KMS-11 (cell line): ENCODE measurements at regions not wholly inside any gene's neighbourhood (a gene's known extent, or its start where the extent isn't known, plus 50 kb on each side); places are given as distances from the start of the nearest gene placed in this dataset.

Source experiments
- H2AFZ ChIP-seq: fragments of 200-600 bp; sonication (generic); 2 replicates; pipeline ENCODE4 v1.6.1; 2016; ENCODE audit warnings: antibody characterized with exemption, mixed run types, low read depth
- H3K27ac ChIP-seq: fragments of 200-600 bp; sonication (generic); 2 replicates; pipeline ENCODE4 v1.6.1; 2016; ENCODE audit warnings: mild to moderate bottlenecking, mixed run types
- H3K27me3 ChIP-seq: fragments of 200-600 bp; sonication (generic); 2 replicates; pipeline ENCODE4 v1.6.1; 2017; ENCODE audit warnings: mild to moderate bottlenecking, low read depth, mixed run types, moderate library complexity; ENCODE audit not compliant: insufficient read depth
- H3K36me3 ChIP-seq: fragments of 200-600 bp; sonication (generic); 2 replicates; pipeline ENCODE4 v1.6.1; 2017; ENCODE audit warnings: mild to moderate bottlenecking, mixed run types; ENCODE audit not compliant: insufficient read depth
- H3K4me1 ChIP-seq: fragments of 200-600 bp; sonication (generic); 2 replicates; pipeline ENCODE4 v1.6.1; 2016; ENCODE audit warnings: mild to moderate bottlenecking, low read depth, mixed run types; ENCODE audit not compliant: poor library complexity, severe bottlenecking
- H3K4me2 ChIP-seq: fragments of 200-600 bp; sonication (generic); 2 replicates; pipeline ENCODE4 v1.7.0; 2016; ENCODE audit warnings: mild to moderate bottlenecking, mixed run types
- H3K4me3 ChIP-seq: fragments of 200-600 bp; sonication (generic); IDR thresholded peaks from 2 replicates; pipeline ENCODE4 v1.6.1; 2017; ENCODE audit warnings: low read depth, low read length, mixed read lengths; ENCODE audit not compliant: insufficient read depth
- H3K79me2 ChIP-seq: fragments of 200-600 bp; sonication (generic); 2 replicates; pipeline ENCODE4 v1.6.1; 2016; ENCODE audit warnings: low read depth, mixed run types; ENCODE audit not compliant: insufficient read depth
- H3K9ac ChIP-seq: fragments of 200-600 bp; sonication (generic); 2 replicates; pipeline ENCODE4 v1.6.1; 2016; ENCODE audit warnings: mild to moderate bottlenecking, mixed run types
- H4K20me1 ChIP-seq: fragments of 200-600 bp; sonication (generic); 2 replicates; pipeline ENCODE4 v1.6.1; 2016; ENCODE audit warnings: mild to moderate bottlenecking, mixed run types; ENCODE audit not compliant: insufficient read depth
- CTCF ChIP-seq: fragments of 200-600 bp; sonication (generic); conservative IDR thresholded peaks from 2 replicates; pipeline ENCODE4 v1.6.1; 2017; ENCODE audit warnings: low read depth, mild to moderate bottlenecking, antibody characterized with exemption, low read length, moderate library complexity, mixed read lengths

GRCh38 chr9:120221844-120222243, 358.1 kb downstream of the CDK5RAP2 start:
- no peak overlapping the region for H2AFZ ChIP-seq
- H3K79me2 ChIP-seq = no peaks in the 10 kb centered on the region

GRCh38 chr9:120214332-120214731, 365.6 kb downstream of the CDK5RAP2 start:
- no peaks in the 10 kb centered on the region for H3K36me3 ChIP-seq
- no peak overlapping the region for H2AFZ ChIP-seq
- no peak overlapping the region for H3K4me3 ChIP-seq
- no peaks in the 10 kb centered on the region for H3K4me1 ChIP-seq
- H3K4me2 ChIP-seq = no peak overlapping the region
- H3K9ac ChIP-seq = no peak overlapping the region
- H3K27me3 ChIP-seq = no peaks in the 10 kb centered on the region
- H3K27ac ChIP-seq = no peak overlapping the region
- no peaks in the 10 kb centered on the region for H3K79me2 ChIP-seq
- TF ChIP-seq CTCF = no peak
- H4K20me1 ChIP-seq = no peaks in the 10 kb centered on the region

More at GRCh38 chr9:120221844-120222243, 358.1 kb downstream of the CDK5RAP2 start:
- no peaks in the 10 kb centered on the region for H4K20me1 ChIP-seq
- H3K4me1 ChIP-seq = no peaks in the 10 kb centered on the region
- H3K27ac ChIP-seq = no peak overlapping the region
- no peak overlapping the region for H3K4me3 ChIP-seq
- TF ChIP-seq CTCF = no peak
- no peaks in the 10 kb centered on the region for H3K36me3 ChIP-seq
- no peaks in the 10 kb centered on the region for H3K27me3 ChIP-seq
- H3K4me2 ChIP-seq = no peak overlapping the region
- no peak overlapping the region for H3K9ac ChIP-seq

- H3K27me3 ChIP-seq = no peaks in the 10 kb centered on the region
Measured at GRCh38 chr9:120212853-120213200, 367.1 kb downstream of the CDK5RAP2 start.

GRCh38 chr9:120212153-120212852, 367.7 kb downstream of the CDK5RAP2 start:
- H3K9ac ChIP-seq = no peak overlapping the region
- no peak for TF ChIP-seq CTCF
- no peaks in the 10 kb centered on the region for H3K79me2 ChIP-seq
- no peak overlapping the region for H3K27ac ChIP-seq
- no peaks in the 10 kb centered on the region for H4K20me1 ChIP-seq
- no peak overlapping the region for H3K4me2 ChIP-seq
- H3K4me3 ChIP-seq = no peak overlapping the region
- no peaks in the 10 kb centered on the region for H3K4me1 ChIP-seq
- H3K36me3 ChIP-seq = no peaks in the 10 kb centered on the region
- no peak overlapping the region for H2AFZ ChIP-seq
- no peaks in the 10 kb centered on the region for H3K27me3 ChIP-seq

More at GRCh38 chr9:120212853-120213200, 367.1 kb downstream of the CDK5RAP2 start:
- no peaks in the 10 kb centered on the region for H3K4me1 ChIP-seq
- H3K27ac ChIP-seq = no peak overlapping the region
- H3K79me2 ChIP-seq = no peaks in the 10 kb centered on the region
- H3K4me3 ChIP-seq = no peak overlapping the region
- no peak overlapping the region for H3K4me2 ChIP-seq
- no peak for TF ChIP-seq CTCF
- no peaks in the 10 kb centered on the region for H4K20me1 ChIP-seq
- H2AFZ ChIP-seq = no peak overlapping the region
- no peak overlapping the region for H3K9ac ChIP-seq
- no peaks in the 10 kb centered on the region for H3K36me3 ChIP-seq
